GM18508 (cell line): ENCODE measurements at regions not wholly inside any gene's neighbourhood (a gene's known extent, or its start where the extent isn't known, plus 50 kb on each side); places are given as distances from the start of the nearest gene placed in this dataset.
"Not testable (repeated sequence)": the region's sequence is repeated elsewhere in the genome, so short reads cannot be mapped to it uniquely, and the experiment has no call there.

Experiments used
- ATAC-seq: cut with Tn5 transposase; IDR thresholded peaks from one replicate; pipeline ENCODE4 v1.9.1; 2021; ENCODE audit warnings: moderate number of reproducible peaks; ENCODE audit not compliant: insufficient read depth, unreplicated experiment

DNA sequence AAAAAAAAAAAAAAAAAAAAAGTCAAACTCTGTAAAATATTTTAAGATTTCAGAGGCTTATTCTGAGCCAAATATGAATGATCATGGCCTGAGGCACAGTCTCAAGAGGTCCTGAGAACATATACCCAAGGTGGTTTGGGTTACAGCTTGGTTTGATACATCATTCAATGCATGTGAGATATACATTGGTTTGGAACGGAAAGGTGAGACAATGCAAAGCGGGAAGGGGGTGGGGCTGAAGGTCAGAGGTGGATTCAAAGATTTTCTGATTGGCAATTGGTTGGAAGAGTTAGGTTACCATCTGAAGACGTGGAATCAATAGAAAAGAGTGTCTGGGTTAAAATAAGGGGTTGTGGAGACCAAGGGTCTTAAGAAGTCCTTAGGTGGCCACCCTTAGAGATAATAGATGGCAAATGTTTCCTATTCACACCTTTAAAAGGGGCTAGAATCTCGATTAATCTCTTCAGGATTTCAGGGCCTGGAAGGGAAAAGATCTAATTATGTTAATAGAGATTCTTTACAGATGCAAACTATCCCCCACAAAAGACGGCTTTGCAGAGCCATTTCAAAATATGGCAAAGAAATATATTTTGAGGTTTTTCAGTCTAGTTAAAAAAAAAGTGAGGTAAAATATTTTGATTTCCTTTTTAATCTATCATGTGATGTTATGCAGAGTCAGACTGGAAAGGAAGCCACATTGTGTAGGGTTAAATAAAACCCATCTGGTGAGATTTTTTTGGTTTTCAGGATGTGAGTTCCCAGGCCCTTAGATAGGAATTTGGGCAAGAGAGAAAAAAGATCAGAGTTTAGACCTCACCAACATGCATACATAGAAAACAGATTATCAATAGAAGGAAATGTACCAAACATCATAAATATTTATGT, 173.8 kb upstream of the CNOT2 start:
- ATAC-seq: no peak

DNA sequence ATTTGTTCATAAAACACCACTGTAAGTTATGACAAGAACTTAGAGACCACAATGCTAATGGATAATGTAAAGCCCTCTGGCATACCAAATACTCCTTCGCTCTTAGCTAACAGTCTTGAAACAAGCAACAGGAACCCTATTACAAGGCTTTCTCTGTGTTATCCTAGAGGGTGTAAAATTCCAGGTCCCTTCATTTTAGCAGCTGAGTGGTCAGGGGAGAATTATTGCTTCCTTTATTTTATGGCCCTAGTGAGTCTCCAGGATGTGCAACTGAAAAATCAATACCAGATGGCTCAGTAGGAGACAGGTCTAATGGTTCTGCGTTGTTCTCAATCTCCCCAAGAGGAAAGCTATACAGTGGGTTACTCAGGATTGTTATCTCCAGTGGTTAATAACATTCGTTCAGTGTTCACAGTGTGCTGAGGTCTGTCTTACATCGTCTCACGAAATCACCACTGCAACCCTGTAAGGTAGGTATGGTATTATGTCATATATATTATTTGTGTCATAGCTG, 172.7 kb upstream of the CNOT2 start:
- no peak for ATAC-seq

DNA sequence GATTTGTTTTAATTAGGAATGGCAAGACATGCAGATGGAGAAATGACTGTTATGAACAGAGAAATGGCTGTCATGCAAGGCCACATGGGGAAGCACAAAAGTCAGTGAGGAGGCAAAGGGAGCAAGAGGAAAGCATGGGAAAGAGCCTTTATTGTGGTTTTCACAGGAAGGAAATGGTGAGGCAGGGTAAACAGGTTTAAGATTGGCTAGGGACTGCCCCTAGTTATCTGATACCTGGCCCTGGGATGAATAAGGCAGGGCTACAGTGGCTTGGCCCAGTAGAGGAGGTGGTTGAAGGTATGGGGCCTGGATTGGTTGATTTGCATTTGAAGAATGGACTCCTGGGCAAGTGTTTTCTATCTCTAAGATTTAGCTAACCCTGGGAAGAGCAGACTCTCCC, 168.7 kb upstream of the CNOT2 start:
- ATAC-seq: no peak

DNA sequence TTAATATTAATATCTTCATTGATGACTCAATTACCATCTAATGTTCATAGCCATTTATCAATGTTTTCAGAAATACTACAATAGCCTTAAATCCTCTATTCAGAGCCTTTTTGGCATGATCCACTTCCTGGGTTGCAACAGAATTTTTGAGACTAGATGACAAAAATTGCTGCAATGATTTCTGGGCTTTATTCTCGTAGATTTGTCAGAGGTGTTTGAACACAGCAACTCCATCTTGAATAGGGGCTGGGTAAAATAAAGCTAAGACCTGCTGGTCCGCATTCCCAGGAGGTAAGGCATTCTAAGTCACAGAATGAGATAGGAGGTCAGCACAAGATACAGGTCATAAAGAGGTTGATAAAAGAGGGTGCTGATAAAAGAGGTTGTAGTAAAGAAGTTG, 165.8 kb upstream of the CNOT2 start:
- no peak for ATAC-seq

DNA sequence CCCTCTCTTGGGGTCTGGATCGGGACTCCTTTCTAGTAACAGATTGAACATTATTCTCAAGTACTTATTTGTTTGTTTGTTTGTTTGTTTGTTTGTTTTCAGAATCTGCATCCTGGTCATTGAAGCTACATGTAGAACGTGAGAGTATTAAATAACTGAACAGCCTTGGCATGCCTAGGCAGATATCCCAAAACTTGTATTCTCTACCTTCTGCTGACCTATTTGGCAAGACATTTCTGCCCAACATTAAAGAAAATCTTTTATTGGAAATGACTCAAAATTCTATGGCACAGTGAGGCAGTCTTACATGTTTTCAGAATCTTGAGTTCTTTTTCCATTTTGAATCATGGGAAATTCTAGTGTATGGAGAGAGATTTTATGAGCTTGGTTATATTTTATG, 165.1 kb upstream of the CNOT2 start:
- no peak for ATAC-seq

DNA sequence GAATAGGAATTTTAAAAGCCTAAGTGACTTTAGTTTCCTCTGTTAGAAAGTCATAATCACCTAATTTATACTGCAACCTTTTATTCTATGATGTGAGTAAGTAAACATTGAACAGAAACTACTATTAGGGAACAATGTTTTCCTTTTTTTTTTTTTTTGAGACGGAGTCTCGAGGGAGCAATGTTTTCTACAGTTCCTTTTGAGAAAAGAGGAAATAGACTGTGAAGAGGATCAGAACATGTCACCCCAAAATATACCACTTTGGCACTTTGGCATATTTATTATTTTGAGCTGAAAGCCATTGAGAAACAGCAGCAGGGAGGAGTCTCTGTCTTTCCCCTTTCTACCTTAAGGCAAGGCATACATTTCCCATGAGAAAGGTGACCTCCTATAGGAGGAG, 162.7 kb upstream of the CNOT2 start:
- no peak for ATAC-seq

DNA sequence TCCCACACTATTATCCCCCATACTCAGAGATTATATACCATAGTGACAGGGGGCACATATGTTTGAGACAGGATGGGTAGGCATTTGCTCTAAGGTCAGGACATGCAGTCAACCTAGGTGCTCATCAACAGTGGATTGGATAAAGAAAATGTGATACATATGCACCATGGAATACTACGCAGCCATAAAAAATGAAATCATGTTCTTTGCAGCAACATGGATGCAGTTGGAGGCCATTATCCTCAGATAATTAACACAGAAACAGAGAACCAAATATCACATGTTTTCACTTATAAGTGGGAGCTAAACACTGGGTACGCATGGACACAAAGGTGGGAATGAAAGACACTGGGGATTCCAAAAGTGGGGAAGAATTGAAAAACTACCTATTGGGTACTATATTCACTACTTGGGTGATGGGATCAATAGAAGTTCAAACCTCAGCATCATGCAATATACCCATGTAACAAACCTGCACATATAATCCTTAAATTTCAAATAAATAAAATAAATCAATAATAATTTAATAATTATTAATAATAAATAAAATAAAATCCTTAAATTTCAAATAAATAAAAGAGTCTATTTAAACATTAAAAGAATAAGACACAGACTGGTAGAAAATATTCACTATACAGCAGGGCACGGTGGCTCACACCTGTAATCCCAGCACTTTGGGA, 160.1 kb upstream of the CNOT2 start:
- no peak for ATAC-seq

DNA sequence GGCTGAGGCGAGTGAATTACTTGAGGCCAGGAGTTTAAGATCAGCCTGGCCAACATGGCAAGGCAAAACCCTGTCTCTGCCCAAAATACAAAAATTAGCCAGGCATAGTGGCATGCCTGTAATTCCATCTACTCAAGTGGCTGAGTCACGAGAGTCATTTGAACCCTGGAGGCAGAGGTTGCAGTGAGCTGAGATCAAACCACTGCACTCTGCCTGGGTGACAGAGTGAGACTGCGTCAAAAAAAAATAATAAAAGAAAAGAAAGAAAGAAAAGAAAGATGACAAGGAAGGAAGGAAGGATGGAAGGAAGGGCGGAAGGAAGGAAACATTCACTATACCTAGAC, 159.6 kb upstream of the CNOT2 start:
- no peak for ATAC-seq

DNA sequence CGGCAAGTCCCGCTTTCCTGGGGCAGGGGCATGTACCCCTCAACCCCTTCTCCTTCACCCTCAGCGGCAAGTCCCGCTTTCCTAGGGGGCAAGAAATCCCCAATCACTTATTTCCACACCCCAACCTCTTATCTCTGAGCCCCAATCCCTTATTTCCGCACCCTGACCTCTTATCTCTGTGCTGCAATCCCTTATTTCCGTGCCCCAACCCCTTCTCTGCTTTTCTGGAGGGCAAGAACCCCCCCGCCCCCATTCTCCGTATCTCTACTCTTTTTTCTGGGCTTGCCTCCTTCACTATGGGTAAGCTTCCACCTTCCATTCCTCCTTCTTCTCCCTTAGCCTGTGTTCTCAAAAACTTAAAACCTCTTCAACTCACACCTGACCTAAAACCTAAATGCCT, 156.9 kb upstream of the CNOT2 start:
- ATAC-seq: not testable (repeated sequence)

DNA sequence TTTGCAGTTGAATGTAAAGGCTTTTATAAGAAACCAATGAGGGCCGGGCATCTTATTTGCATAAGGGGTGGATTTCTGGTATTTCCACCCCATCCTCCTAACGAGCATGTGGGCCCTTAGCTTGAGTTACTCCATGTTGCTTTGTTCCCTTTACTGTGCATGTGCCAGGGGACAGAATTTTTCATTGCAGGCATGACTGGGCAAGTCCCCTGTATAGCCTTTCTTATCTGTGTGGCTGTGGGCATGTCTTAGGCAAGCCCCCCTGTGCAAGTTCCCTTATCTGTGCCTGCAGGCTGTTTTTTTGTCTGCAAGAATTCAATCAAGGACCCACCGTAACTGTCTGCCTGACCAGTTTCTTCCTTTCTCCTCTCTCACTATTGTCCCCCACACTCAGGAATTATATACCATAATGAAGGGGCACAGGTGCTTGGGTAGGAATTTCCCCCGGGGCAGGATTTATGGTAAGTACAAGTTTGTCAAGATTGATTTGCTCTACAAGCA, 152.2 kb upstream of the CNOT2 start:
- no peak for ATAC-seq

DNA sequence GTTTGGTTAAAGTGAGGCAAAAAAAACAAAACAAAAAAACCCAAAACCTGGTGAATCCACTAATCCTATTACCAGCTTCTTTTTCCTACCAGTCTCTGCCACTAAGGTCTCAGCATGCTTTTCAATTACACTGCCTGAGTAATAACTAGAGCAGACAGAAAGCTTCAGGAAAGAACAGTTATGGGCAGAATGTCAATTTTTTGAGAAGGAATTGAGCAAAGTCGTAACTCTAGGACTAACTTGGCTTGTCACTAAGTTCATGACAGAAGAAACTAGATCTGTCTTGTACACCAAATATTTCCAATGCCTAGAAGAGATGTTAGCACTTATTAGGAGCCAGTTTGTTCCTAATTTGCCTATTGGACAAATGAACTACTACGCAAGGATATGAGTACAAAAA, 148.8 kb upstream of the CNOT2 start:
- ATAC-seq: no peak

DNA sequence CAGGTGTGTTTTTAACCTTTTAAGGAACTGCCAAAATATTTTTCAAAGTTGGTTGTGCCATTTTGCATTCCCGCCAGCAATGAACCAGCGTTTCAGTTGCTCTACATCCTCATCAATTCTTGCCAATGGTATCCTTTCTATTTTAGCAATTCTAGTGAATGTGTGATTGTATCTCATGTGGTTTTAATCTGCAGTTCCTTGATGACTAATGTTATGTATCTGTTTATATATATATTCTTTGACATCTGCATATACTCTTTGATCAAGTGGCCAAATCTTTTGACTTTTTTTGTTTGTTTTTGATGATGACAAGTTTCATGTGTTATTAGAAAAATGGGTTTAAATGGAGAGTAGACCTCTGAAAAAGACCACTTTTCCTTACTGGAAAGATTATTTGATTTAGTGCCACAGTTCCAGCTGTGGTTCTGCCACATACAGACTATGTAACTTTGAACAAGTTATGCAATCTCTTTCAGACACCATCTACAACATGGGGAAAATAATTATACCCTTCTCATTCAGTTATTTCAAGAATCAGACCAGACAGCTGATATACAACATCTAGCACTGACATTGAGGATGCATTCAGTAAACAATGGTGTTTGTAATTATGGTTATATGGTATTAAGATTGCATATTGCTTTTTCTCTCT, 146.3 kb upstream of the CNOT2 start:
- ATAC-seq: no peak

DNA sequence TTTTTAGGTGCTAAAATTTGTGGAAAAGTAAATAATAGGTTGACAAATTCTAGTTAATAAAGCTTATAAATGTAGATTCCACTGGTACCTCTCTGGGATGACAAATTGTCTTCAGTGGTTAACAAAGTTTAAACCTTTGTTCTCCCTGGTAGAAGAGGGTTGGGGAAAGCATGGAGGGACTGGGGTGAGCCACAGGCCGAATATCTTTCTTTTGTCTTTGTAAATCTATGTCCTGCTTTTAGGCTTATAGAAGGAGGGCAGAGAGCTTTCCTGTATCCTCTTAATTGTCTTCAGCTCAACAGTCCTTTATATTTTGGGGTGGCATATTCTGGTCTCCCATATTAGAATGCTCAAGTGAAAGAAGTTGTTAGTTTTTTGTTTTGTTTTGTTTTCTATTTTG, 142.2 kb upstream of the CNOT2 start:
- no peak for ATAC-seq

DNA sequence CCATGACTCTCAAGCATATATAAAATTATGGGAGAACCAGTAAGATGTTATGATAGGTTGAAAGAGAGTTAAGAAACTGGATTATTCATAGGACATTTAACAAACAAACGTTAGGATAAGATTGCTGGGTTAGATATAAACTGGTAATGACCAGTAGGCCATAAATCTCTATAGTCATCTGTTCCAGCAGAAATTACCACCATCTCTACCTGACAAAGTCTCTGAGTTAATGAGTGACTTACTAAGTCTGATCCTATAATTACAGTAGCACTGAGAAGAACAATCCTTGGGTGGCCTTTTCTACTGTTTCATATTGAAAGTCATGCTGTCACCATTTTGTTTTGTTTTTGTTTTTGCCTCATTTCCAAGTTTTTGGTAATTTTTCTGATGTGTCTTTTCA, 136.9 kb upstream of the CNOT2 start:
- ATAC-seq: no peak

DNA sequence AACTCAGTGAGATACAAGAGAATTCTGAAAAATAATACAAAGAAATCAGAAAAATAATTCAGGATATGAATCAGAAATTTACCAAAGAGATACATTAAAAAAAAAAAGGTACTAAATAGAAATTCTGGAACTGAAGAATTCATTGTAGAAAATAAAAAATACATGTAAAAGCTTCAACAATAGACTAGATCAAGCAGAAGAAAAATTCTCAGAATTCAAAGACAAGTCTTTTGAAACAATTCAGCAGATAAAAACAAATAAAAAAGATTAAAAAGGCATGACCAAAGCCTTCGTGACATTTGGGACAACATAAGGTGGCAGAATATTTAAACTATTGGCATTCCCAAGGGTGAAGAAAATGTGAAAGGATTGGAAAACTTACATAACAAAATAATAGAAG, 133.1 kb upstream of the CNOT2 start:
- ATAC-seq: no peak

DNA sequence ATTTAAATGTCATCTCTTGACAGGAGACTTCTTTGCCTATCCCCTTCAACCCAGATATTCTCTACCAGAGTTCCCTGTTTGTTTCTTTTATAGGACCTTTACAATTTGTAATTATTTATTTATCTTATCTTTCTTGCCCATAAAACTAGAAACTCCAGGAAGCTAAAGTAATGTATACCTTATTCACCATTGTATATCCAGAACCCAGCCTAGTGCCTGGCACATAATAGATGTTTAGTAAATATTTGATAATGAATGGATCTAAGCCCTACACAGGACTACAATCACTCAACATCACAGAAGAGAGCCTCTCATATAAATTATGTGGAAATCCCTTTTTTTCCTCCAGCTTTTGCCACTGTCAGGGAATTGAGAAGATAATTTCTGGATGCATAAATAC, 125.6 kb upstream of the CNOT2 start:
- no peak for ATAC-seq

DNA sequence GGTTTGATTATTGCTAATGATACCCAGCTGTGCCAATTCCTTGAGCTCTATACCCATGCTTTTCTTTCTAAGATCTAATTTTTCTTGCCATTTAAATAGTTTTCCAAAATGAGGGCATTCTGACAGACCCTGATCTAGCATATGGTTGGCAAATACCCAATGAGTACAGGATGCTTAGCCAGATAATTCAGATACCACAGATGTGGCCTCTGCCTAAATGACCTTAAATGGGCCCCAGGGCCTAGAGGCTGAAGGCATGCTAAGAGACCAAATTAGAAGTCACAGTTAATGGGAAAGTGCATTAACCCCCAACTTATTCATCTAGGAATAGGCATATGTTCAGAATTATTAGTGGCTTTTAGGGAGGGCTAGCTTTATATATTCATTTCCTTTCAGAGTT, 122.3 kb upstream of the CNOT2 start:
- no peak for ATAC-seq

DNA sequence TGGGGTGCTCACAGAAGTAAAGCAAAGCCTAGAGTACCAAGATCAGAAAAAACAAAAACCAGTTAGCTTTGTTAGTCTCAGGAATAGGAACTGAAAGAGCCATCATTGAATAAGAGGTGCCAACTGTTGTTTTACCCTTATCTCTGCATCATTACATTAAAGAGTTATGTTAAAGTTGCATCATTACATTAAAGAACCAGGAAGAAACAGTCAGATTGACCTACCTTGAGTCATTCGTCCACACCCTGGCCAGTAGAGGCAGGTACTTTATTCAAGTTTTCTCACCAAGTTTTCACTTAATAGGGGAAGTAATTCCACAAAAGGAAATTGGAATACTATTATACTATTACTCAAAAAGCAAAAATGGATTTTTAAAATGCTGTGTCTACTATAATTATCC, 121.7 kb upstream of the CNOT2 start:
- no peak for ATAC-seq

DNA sequence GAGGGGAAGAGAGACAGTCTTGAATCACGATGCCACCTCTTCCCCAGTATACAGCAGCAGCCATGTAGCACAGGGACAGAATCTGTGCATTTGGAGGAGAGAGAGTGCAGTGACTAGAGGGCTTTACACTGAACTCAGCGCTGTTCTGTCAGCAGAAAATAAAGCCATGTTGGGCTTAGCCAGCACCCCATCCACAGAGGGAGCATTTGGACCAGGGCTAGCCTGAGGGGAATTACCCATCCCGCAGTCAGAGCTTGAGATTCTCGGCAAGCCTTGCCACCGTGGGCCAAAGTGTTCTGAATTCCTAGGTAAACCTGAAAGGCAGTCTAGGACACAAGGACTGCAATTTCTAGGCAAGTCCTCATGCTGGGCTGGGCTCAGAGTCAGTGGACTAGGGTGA, 120.4 kb upstream of the CNOT2 start:
- ATAC-seq: no peak

DNA sequence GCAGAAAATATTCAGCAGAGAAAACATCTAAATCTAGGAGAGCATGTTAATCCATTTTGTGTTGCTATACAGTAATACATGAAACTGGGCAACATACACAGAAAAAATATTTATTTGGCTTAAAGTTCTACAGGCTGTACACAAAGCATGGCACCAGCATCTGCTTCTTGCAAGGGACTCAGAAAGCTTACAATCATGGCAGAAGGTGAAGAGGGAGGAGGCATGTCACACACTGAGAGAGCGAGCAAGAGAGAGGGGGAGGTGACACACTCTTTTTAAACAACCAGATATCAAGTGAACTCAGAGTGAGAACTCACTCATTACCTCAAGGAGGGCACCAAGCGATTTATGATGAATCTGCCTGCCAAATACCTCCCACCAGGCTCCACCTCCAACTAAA, 94.2 kb upstream of the CNOT2 start:
- ATAC-seq: no peak

DNA sequence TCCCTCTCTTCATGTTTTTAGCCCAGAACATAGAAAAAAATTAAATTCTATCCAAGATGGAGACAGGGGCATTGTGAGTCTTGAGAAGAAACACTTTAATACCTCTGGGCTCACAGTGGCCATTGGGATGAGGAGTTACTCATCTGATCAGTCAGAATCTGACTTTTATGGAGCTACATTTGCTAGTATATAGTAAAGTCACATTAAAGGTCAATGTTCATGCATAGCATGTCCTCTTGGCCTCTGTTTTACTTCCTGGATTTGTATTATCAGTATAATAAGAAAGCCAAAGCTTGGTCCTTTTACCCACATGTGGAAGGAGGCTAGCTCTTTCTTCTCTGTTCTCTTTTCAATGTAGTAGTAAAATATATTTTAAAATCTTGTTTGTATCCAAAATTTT, 93.6 kb upstream of the CNOT2 start:
- no peak for ATAC-seq
